Skin epidermis (tissue), 12 donors: ENCODE measurements at regions not wholly inside any gene's neighbourhood (a gene's known extent, or its start where the extent isn't known, plus 50 kb on each side); places are given as distances from the start of the nearest gene placed in this dataset.
"Not testable (repeated sequence)": the region's sequence is repeated elsewhere in the genome, so short reads cannot be mapped to it uniquely, and the experiment has no call there.

Source experiments
- H3K27ac ChIP-seq, 21 experiments: fragments of 200-600 bp; sonication (generic) in 11 of 21; one replicate each; pipeline ENCODE4 v1.5.0; 2020; ENCODE audit warnings: mild to moderate bottlenecking in 3 of 21, inconsistent platforms in 2 of 21, moderate library complexity in 2 of 21
- H3K4me3 ChIP-seq, 7 experiments: fragments of 200-600 bp; sonication (generic) in 2 of 7; one replicate each; pipeline ENCODE4 v1.5.0; 2020; ENCODE audit warnings: inconsistent platforms in 2 of 7, mild to moderate bottlenecking in 2 of 7, moderate library complexity in 1 of 7

- H3K4me3 ChIP-seq: no peak overlapping the region
- H3K27ac ChIP-seq: peak overlapping the region in 12 of 21 experiments; percentile 10 to 85 (median 68)
Observed at GRCh38 chr2:43000242-43001054, 208.1 kb upstream of the HAAO start.

GRCh38 chr2:42999856-43000241, 207.5 kb upstream of the HAAO start:
- H3K4me3 ChIP-seq: no peak overlapping the region
- peak overlapping the region in 13 of 21 experiments; percentile 39 to 85 (median 66) for H3K27ac ChIP-seq

GRCh38 chr2:42999391-42999841, 207.0 kb upstream of the HAAO start:
- peak overlapping the region in 13 of 21 experiments; percentile 39 to 85 (median 66) for H3K27ac ChIP-seq
- H3K4me3 ChIP-seq: no peak overlapping the region

- peak overlapping the region in 7 of 21 experiments; percentile 39 to 85 (median 78) for H3K27ac ChIP-seq
- H3K4me3 ChIP-seq: no peak overlapping the region
Observed at GRCh38 chr2:42998721-42999120, 206.3 kb upstream of the HAAO start.

GRCh38 chr2:42996528-42996927, 204.1 kb upstream of the HAAO start:
- no peak overlapping the region for H3K27ac ChIP-seq
- no peak overlapping the region for H3K4me3 ChIP-seq

GRCh38 chr2:42995752-42996422, 203.5 kb upstream of the HAAO start:
- no peak overlapping the region for H3K4me3 ChIP-seq
- no peak overlapping the region for H3K27ac ChIP-seq

- not testable (repeated sequence) for H3K4me3 ChIP-seq, H3K27ac ChIP-seq
Observed at GRCh38 chr2:42989283-42990081, 197.1 kb upstream of the HAAO start.

GRCh38 chr2:42988055-42988454, 195.7 kb upstream of the HAAO start:
- not testable (repeated sequence) for H3K4me3 ChIP-seq, H3K27ac ChIP-seq

- Histone ChIP-seq H3K27ac (no peak overlapping the region), H3K4me3 (no peak overlapping the region)
Observed at GRCh38 chr2:42987112-42987922, 194.9 kb upstream of the HAAO start.

GRCh38 chr2:42984617-42985016, 192.2 kb upstream of the HAAO start:
- Histone ChIP-seq H3K27ac (peak overlapping the region in 7 of 21 experiments; percentile 5 to 47 (median 22)), H3K4me3 (no peak overlapping the region)

GRCh38 chr2:42984081-42984480, 191.7 kb upstream of the HAAO start:
- no peak overlapping the region for H3K4me3 ChIP-seq
- H3K27ac ChIP-seq: peak overlapping the region in 5 of 21 experiments; percentile 9 to 60 (median 47)

GRCh38 chr2:42980764-42981416, 188.5 kb upstream of the HAAO start:
- no peak overlapping the region for H3K4me3 ChIP-seq
- no peak overlapping the region for H3K27ac ChIP-seq

GRCh38 chr2:42979870-42980763, 187.7 kb upstream of the HAAO start:
- H3K27ac ChIP-seq: no peak overlapping the region
- H3K4me3 ChIP-seq: no peak overlapping the region

- H3K4me3 ChIP-seq: no peak overlapping the region
- H3K27ac ChIP-seq: no peak overlapping the region
Observed at GRCh38 chr2:42979416-42979869, 187.1 kb upstream of the HAAO start.

- no peak overlapping the region for H3K27ac ChIP-seq
- H3K4me3 ChIP-seq: no peak overlapping the region
Observed at GRCh38 chr2:42978887-42979415, 186.6 kb upstream of the HAAO start.

GRCh38 chr2:42978175-42978886, 185.9 kb upstream of the HAAO start:
- peak overlapping the region in 1 of 21 experiments; percentile 55 for H3K27ac ChIP-seq
- no peak overlapping the region for H3K4me3 ChIP-seq
